T-helper 2 cell treated with Interferon-gamma antibody and Interleukin-4, amounts not matched to agents 100 ng/mL and 5 ng/mL, for 36 hours (primary cell): ENCODE measurements at regions not wholly inside any gene's neighbourhood (a gene's known extent, or its start where the extent isn't known, plus 50 kb on each side); places are given as distances from the start of the nearest gene placed in this dataset.

ENCODE experiments used
- intact Hi-C: fragments of 100-400 bp; cut with micrococcal nuclease; formaldehyde crosslinking; loops from one replicate; pipeline ENCODE4 v1.15.1; 2023

DNA sequence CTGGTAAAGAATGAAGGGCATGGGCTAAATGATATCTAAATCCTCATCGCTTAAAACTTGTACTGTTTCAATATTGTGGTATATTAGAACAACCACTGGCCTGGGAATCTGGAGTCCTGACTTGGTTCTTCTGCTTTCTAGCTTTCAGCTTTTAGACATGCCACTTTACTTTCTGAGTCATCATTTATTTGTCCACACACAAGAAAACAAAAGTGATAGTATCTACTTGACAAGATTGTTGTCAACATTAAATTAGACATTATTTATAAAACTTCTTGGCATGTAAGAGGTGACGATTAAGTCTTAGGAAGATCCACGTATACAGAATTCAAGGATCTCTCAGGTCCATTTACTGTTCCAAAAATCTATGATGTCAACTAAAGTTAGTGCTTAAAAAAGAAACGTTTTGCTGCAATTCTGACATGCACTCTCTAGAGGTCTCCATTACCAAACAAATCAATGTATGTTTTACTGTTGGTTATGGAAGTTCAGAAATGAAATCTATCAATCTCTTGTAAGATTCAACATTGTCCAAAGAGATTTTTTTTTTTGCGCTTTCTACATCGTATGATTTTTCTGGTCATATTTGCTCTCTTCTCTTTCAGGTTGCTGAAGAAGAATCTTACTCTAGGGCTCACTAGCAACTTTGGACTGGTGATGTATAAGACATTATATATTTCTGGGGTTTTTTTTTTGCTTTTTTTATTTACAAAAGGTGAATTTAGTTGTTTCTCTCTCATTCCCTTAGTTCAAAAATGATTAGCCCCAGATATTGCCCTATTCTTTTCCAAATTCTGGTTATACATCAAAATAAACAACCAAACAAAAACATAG, 53.6 kb upstream of the DYNC1I1 start:
- intact Hi-C loops, result no loop called here

DNA sequence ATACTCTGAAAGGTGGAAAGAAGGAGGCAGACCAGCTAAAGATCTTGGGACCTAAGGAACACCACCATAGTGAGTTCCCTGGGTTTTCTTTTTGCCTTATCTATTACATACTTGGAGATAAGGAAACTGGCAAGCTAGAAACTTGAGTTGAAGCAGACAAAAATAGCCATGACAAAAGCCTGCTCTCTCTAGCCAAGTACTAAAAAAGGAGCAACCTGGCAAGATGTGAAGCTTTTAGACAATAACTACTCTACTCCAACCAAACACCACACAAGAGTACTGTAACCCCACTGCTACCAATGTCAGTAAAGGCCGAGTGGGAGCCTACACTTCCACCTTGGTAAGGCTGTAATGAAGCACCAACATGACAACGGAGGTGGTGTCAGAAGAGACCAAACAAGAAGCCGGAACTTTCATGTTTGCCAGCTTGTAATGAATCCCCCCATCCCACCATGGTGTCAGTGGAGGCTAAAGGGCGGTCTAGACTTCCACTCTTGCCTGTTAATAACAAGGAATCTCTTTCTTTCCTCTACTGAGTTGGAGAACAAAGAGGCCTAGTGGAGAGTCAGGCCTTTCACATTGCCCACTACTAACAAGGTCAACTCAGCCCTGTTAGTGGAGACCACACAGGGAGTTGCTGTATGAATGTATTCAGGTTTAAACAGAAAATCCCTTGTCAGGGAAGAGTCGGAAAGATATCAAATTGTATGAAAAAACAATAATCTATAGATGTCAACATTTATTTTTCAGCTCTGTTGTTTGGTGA, 55.8 kb upstream of the DYNC1I1 start:
- intact Hi-C loops, result no loop called here

DNA sequence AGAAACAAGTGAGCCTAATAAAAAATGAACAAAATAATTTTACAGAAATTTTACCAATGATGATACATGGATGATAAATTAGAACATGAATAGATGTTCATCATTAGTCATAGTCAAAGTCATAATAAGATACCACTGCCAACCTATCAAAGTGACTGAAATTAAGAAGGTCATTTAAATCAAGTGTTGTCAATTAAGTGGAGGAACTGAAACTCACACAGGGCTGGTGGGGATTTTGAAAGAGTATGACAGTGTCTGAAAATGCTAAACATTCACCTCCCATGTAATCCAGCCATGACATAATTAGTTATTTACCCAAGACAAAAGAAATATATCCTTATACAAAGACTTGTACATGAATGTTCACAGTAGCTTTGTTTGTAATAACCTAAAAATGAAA, 57.1 kb upstream of the DYNC1I1 start:
- intact Hi-C loops, result no loop called here

DNA sequence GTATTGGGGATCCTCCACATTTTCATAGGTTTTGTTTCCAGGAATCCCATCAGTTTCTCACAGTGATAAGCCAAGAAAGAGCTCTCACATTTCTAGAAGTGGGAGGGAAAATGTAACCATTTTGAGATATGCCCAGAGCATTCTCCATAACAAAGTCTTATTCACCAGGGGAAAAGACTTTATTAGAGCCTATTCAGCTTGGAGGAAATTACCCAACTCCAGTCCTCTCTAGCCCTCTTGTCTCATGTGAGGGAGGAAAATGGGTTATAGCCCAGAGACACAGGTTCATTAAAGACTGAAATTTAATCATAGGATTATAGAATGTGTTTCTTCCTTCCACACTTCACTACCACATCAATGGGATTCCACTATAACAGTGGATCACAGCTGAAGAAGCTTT, 61.6 kb upstream of the DYNC1I1 start:
- intact Hi-C loops, result no loop called here

DNA sequence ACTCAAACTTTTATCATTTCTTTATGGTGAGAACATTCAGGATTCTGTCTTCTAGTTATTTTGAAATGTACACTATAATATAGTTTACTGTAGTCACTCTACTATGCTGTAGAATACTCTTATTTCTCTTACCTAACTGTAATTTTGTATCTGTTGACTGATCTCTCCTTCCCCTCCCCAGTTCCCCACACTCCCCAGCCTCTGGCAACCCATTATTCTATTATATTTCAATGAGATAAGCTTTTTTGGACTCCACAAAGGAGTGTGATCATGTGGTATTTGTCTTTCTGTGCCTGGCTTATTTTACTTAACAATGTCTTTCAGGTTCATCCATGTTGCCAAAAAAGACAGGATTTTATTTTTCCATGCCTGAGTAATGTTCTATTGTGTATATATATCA, 71.4 kb upstream of the DYNC1I1 start:
- intact Hi-C loops, result no loop called here

DNA sequence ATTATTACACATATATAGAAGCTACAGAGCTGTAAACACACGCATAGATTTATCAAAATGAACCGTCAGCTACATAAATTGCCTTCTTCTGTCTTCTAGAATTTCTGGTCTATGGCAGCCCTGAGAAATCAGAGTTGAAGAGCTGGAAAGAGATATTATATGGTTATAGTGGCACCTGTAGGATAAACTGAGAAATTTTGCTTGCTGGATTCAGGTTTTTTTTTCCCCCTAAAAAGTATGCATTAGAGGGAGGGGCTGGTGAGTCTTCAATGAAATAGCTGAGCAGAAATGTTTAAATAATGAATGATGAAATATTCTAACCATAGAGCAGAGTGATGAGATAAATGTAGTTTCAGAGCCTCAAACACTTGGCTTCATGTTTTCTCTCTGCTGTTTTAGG, 78.0 kb upstream of the DYNC1I1 start:
- intact Hi-C loops, result loop anchor here (5.0 kb wide), 1 partner anchor 1247 kb away; no protein-coding TSS in a partner anchor

DNA sequence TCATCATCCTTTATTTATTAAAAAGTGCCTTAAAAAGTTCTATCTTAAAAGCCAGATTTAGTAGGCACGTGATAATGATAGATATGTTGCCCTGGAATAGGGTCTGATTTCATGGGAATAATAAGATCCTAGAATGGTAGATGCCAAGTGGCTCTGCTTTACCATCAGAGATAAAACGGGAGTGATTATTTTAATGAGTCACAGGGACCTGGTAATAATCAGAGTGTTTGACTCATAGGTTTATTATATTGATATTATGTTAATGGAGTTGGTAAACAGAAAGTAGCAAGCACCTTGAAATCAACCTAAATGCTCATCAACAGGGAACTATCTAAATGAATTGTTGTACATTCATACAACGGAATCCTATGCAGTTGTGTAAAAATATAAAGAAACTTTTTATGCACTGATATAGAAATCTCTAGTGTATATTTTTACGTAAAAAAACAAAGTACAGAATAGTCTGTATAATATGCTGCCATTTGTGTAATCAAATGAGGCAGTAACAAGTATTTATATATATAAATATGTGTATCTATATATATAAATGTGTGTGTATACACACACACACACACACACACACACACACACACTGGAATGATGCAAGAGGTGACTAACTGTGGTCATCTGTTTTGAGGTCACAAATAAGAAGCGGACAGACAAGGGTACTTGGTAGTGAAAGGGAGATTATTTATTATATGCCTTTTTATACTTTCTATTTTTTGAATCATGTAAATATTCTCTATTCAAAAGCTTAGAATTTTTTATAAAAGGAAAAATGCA, 78.6 kb upstream of the DYNC1I1 start:
- intact Hi-C loops, result loop anchor here (5.0 kb wide), 1 partner anchor 1246 kb away; no protein-coding TSS in a partner anchor

DNA sequence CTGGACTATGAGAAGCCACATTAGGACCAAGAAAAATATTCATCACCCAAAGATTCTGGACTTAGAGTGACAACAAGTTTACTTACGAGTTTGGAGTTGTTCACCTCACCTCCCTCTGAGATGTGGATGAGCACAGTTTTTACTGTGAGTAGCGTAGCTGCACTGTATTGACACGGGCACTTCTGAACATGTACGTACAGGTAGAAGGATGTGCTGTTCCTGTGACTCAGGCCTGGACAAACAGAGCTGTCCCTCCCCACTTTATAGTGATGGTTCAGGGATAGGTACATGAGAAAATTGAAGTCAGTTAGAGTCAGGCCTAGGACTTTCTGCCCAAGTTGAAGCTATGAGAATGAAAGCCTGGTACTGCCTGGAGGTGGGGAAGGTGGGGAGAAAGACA, 80.9 kb upstream of the DYNC1I1 start:
- intact Hi-C loops, result loop anchor here (5.0 kb wide), 1 partner anchor 1244 kb away; no protein-coding TSS in a partner anchor

DNA sequence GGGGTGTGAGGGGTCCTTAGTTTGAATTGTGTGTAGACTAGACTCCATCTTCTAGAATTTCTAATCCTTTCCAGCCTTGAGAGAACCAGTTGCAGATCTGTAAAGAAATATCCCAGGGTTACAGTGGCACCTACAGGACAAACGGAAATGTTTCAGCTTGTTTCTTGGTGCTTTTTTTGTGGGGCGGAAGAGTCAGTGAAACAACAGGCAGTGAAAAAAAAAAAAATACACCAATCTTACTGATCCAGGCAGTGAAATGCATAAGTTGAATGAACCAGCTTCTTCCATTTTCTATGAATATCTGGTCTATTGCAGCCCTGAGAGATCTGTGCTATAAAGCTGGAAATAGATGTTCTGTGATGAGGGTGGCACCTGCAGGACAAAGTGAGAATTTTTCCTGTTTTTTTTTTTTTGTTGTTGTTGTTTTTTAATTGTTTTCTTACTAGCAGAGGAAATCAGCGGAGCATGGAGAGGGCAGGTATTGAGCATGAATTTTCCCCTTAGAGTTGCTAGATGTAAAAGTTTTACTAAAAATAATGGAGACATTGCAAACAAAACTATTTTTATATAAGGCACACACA, 81.9 kb upstream of the DYNC1I1 start:
- intact Hi-C loops, result loop anchor here (1.0 to 5.0 kb wide), 3 partner anchors 163 to 1243 kb away; no protein-coding TSS in a partner anchor

DNA sequence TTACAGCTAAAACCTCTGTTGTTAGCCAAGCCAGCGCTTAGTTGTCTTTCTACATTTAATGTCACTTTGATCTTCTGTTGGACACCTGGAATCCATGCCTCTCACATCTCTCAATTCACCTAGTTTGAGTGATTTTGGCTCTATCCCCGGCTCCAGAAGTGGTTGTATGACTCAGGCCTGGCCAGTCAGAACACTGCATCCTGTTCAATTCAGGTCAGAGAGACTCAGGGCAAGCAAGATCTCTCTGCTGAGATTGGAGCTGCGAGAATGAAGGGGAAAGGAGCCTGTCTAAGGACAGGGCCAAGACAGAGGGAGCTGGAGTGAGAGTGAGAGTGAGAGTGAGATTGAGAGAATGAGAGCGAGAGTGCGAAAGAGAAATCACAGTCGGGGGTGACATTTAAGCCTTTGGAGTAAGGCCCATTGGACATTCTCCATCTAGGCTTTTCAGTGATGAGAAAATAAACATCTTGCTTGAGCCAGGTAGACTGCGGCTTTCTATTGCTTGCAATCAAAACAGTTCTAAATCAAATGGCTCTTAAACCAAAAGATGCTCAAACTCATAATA, 83.3 kb upstream of the DYNC1I1 start:
- intact Hi-C loops, result no loop called here

DNA sequence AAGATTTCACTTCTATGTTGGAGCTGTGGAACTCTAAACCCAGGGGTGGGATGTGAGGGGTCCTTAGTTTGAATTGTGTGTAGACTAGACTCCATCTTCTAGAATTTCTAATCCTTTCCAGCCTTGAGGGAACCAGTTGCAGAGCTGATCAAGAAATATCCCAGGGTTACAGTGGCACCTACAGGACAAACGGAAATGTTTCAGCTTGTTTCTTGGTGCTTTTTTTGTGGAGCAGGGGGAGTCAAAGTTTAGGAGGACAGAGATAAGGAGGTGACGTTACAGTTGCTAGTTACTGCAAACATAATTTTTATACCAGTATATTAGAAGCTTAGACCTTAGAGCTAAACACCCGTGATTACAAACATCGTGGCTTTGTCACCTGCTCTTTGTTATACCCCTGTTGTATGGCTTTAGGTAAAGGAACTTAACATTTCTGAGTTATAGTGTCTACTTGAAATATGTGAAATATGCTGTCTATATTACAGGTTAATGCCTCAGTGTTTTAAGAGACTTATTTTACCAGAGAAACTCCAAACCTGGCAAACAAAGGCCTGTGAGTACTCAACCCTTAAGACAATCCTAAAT, 84.5 kb upstream of the DYNC1I1 start:
- intact Hi-C loops, result no loop called here

DNA sequence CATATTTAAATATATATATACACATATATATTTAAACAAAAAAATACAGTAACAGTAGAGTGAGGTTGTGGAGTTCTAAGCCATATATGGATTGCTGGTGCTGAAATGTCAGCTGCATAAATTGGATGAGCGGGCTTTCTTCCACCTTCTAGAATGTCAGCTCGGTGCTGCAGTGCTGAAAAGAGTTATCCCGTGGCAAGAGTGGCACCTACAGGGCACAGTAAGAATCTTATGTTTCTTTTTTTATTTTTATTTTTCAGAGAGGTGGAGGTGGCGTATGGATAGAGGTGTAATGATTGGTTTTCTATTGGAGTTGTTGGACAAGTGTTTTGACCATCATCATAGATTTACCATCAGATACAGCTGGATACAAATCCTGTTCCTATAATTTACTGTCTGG, 86.2 kb upstream of the DYNC1I1 start:
- intact Hi-C loops, result no loop called here

DNA sequence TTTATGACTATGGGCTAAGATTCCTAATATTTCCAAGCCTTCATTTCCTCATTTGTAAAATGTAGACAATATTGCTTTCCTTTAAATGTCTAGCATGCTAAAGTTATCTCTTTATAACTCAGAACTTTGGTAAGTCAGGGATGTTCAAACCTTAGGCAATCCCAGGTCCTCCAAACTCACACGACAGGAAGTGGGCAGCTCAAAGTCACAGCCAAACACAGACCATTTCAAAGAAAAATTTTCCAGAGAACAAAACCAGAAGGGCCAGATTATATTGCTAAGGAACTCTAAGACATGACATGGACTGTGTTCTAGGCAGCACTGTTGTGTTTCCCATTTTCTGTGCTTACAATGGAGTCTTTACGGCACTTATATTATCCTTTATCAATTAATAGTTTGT, 87.8 kb upstream of the DYNC1I1 start:
- intact Hi-C loops, result no loop called here

DNA sequence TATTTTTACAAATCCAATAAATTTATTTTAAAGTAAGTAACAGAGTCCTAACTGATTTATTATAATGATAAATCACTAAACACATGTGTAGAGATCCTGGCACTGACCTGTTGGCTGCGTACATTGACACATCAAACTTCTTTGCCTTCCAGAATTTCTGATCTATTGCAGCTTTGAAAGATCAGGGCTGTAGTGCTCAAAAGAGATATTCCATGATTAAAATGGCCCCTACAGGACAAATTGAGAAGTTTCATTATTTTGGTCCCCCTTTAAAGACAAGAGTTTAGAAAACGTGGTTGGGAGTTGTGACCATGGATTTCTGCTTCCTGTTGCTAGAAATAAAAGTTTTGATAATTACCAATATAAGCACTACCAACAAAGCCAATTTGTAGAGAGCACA, 87.7 kb upstream of the PDK4 start:
- intact Hi-C loops, result no loop called here

DNA sequence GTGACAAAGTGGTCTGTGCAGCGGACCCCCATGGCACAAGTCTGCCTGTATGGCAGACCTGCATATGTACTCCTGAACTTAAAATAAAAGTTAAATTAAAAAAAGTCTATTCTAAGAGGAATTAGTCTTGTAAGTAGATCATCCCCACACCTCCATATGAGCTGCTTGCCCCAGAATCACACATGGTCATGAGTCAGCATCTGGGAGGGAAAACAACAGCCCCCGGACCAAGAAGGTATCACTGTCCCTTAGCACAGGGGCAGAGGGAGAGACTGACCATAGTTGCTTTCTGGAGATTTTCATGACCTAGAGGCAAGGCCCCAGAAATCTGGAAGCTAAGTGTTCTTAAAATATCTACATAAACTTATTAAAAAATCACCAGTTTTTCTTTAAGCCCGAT, 86.6 kb upstream of the PDK4 start:
- intact Hi-C loops, result no loop called here

DNA sequence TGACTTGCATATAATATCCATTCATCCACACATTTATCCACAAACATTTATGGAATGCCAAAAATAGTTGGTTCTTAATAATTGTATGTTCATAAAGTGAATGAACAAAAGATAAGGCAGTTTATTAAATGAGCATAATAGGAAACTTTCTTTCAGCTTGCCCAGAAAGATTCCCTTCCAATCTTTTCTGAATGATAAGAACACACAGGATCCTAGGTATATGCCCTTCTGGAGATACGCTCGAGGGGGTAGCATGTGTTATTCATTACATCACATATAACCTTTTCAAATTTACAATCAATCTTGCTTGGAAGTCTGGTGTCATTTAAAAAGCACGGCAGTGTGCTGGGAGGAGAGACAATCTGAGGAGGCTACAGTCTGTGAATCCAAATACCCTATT, 80.4 kb upstream of the PDK4 start:
- intact Hi-C loops, result no loop called here

DNA sequence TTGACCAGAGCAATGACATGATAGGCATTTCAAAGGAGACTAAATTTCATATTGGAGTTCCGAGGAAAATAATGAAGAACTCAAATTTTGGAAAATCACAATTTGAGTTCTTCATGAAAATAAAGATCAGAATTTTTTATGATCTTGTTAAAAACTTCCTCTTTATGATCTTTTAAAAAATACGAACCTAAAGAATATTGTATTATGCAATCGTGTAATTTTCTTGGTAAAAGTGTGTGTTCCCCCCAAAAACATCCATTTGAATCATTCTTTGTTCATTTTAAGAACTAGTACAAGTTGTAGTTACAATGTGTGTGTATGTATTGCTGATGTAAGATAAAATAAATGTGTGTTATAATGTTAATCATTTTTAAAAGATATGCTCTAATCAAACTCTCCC, 79.3 kb upstream of the PDK4 start:
- intact Hi-C loops, result no loop called here

DNA sequence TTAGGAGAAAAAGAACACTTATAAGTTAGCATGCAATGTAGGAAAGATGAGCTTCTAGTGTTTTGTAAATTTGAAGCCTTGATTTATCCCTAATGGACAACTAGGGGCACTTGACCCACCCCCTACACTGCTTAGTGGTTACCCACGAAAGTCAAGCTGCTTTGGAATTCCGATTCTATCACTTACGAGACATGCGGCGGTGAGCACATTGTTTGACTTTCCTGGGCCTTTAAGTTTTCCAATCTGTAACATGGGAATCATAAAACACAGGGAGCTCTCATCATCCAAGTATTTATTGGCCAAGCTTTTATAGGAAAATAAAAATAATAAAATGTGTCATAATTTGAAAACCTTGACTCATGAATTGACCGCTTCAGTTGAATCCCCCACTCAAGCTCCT, 78.7 kb upstream of the PDK4 start:
- intact Hi-C loops, result no loop called here

DNA sequence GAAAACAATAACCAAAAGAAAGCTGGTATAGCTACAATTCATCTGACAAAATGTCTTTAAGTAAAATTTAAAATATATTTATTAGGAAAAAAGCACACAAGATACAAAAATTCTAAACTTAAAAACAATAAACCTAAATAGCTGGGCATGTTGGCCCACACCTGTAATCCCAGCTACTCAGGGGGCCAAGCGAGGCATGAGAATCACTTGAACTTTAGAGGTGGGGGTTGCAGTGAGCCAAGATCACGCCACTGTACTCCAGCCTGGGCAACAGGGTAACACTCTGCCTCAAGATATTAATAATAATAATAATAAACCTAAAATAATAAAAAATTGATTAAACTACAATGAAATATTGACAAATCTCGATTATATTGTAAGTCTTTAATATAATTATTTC, 77.8 kb upstream of the PDK4 start:
- intact Hi-C loops, result no loop called here

DNA sequence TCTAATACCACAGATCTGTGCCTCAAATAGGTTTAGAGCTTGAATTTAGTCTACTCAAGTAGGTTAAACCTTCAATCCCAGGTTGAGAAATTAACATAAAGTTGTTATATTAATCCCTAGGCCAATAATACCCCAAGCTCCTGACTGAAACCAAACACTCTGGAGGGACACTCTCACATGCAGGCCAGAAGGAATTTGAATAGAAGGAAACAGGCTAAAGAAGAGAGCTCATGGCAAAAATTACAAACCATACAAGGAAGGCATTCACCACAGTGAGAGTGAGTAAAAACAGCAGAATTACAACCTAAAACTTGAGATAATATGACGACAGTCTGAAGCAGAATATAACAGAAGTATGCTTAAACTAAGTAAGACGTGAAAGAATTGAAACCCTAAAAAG, 76.1 kb upstream of the PDK4 start:
- intact Hi-C loops, result no loop called here

DNA sequence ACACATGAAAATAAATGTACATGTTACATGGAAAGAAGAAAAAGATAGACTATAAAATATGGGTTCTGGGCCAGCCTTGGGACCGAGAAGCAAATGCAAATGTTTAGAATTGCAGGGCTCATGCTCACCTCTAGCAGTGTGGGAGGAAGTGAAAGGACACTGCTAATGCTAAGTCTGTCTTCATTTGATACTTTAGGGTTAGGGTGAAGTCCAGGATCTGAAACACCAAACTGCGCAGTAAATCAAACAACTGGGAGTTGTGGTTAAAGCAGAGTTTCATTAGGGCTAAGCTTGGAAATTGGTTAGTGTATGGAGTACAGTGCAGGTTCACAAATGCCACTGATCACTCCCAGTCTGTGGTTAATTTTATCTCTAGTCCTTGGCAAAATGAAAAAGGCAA, 73.2 kb upstream of the PDK4 start:
- intact Hi-C loops, result no loop called here
